Adrenal gland (tissue), 5 donors: ENCODE measurements at regions not wholly inside any gene's neighbourhood (a gene's known extent, or its start where the extent isn't known, plus 50 kb on each side); places are given as distances from the start of the nearest gene placed in this dataset.

Experiments
- CTCF ChIP-seq, 6 experiments: fragments of 450-650 bp in 4 of 6; fragments of 200-600 bp in 2 of 6; sonication (generic) in 1 of 6; IDR thresholded peaks; 1 replicate in 5 of 6; 2 replicates in 1 of 6; pipeline versions ENCODE4 v1.5.1 to v1.8.0; 2016 to 2021; ENCODE audit warnings: antibody characterized with exemption in 6 of 6, mild to moderate bottlenecking in 2 of 6, moderate library complexity in 1 of 6
- POLR2A ChIP-seq, 2 donors: fragments of 450-650 bp; IDR thresholded peaks; one replicate each; pipeline ENCODE4 v1.6.1; 2017; ENCODE audit warnings: antibody characterized with exemption in 2 of 2, mild to moderate bottlenecking in 2 of 2, moderate library complexity in 1 of 2
- donor health status: DM: no; HTN: no; CAD: no.

DNA sequence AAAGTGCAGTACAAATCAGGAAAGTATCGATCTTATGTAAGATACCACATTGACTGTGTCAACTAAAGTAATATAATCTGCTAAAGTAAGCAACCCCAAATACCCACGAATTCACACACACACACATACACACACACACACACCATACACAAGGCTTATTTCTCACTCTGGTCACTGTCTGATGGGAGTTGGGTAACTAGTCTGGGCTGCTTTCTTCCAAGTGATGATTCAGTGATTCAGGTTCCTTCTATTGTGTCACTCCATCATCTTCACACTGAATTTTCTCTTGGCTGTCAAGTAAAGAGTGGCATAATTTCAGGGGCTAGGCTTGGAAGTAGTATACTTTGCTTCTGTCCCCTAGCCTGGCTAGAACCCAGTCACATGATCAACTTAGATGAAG is 104.8 kb upstream of the CCDC54 start:
- TF ChIP-seq CTCF (IDR thresholded peaks at IDR 0.05): no peak
- TF ChIP-seq POLR2A (IDR thresholded peaks at IDR 0.05): no peak
